Calu3 (cell line): ENCODE measurements at regions not wholly inside any gene's neighbourhood (a gene's known extent, or its start where the extent isn't known, plus 50 kb on each side); places are given as distances from the start of the nearest gene placed in this dataset.
A peak's percentile ranks its signal among the peaks of the same experiment; 100 is the strongest.

Source experiments
- BruUV-seq: library from RNA; stranded (reverse); fragments of 400-500 nt; replicated peaks from 2 replicates; lab custom pipeline; 2021; lab: Mats Ljungman, UMichigan
- CTCF ChIA-PET: fragments of 300-600 bp; sonication (Branson Sonifier 250); formaldehyde crosslinking; loops from one replicate; lab custom pipeline; 2022; ENCODE audit warnings: antibody characterized with exemption; lab: Charles Lee
- DNase-seq: peaks from one replicate; pipeline ENCODE4 v3.0.0; 2022
- H3K27ac Mint-ChIP-seq: one replicate; pipeline ENCODE4 v1.8.0; 2022; ENCODE audit warnings: mixed read lengths; ENCODE audit not compliant: unreplicated experiment
- H3K27me3 Mint-ChIP-seq: one replicate; pipeline ENCODE4 v1.8.0; 2022; ENCODE audit warnings: mixed read lengths; ENCODE audit not compliant: unreplicated experiment
- H3K36me3 Mint-ChIP-seq: one replicate; pipeline ENCODE4 v1.8.0; 2022; ENCODE audit warnings: mild to moderate bottlenecking, moderate library complexity, mixed read lengths; ENCODE audit not compliant: insufficient read depth, unreplicated experiment
- H3K4me1 Mint-ChIP-seq: one replicate; pipeline ENCODE4 v1.8.0; 2022; ENCODE audit warnings: mild to moderate bottlenecking, low read depth, mixed read lengths; ENCODE audit not compliant: unreplicated experiment
- H3K4me3 Mint-ChIP-seq: one replicate; pipeline ENCODE4 v1.8.0; 2022; ENCODE audit warnings: mild to moderate bottlenecking, low read depth, moderate library complexity, mixed read lengths; ENCODE audit not compliant: unreplicated experiment
- H3K9me3 Mint-ChIP-seq: one replicate; pipeline ENCODE4 v1.8.0; 2022; ENCODE audit warnings: low read depth, mixed read lengths; ENCODE audit not compliant: unreplicated experiment
- intact Hi-C: fragments of 100-400 bp; cut with micrococcal nuclease; formaldehyde crosslinking; loops from one replicate; pipeline ENCODE4 v1.10.0; 2022; ENCODE audit not compliant: unreplicated experiment
- TF ChIP-seq, protein P1 (sequence below): fragments of 200-600 bp; IDR thresholded peaks from one replicate; pipeline ENCODE4 v1.8.0; 2022; ENCODE audit warnings: antibody characterized with exemption; ENCODE audit not compliant: unreplicated experiment

- H3K9me3 Mint-ChIP-seq, result no peaks in the 10 kb centered on the region
- CTCF ChIA-PET, result interaction anchor here (0.6 to 0.7 kb wide), 2 partner anchors 267 to 349 kb away, joined by 3 read pairs; no protein-coding TSS in a partner anchor
- TF ChIP-seq, protein P1, sequence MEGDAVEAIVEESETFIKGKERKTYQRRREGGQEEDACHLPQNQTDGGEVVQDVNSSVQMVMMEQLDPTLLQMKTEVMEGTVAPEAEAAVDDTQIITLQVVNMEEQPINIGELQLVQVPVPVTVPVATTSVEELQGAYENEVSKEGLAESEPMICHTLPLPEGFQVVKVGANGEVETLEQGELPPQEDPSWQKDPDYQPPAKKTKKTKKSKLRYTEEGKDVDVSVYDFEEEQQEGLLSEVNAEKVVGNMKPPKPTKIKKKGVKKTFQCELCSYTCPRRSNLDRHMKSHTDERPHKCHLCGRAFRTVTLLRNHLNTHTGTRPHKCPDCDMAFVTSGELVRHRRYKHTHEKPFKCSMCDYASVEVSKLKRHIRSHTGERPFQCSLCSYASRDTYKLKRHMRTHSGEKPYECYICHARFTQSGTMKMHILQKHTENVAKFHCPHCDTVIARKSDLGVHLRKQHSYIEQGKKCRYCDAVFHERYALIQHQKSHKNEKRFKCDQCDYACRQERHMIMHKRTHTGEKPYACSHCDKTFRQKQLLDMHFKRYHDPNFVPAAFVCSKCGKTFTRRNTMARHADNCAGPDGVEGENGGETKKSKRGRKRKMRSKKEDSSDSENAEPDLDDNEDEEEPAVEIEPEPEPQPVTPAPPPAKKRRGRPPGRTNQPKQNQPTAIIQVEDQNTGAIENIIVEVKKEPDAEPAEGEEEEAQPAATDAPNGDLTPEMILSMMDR, result no peak
- no peaks in the 10 kb centered on the region for H3K36me3 Mint-ChIP-seq
- BruUV-seq, result no TSS peak
- H3K27ac Mint-ChIP-seq, result peak overlapping the region; percentile 82
- H3K4me1 Mint-ChIP-seq, result peaks cover 17% of the 10 kb centered on the region
- no peaks in the 10 kb centered on the region for H3K27me3 Mint-ChIP-seq
- DNase-seq, result peak; percentile 35
- intact Hi-C loops, result loop anchor here (1.0 to 10.0 kb wide), 2 partner anchors 452 to 533 kb away; no protein-coding TSS in a partner anchor
- H3K4me3 Mint-ChIP-seq, result peak overlapping the region; percentile 62
Observed at GRCh38 chr13:74287724-74288169, 153.5 kb upstream of the KLF12 start.

DNA sequence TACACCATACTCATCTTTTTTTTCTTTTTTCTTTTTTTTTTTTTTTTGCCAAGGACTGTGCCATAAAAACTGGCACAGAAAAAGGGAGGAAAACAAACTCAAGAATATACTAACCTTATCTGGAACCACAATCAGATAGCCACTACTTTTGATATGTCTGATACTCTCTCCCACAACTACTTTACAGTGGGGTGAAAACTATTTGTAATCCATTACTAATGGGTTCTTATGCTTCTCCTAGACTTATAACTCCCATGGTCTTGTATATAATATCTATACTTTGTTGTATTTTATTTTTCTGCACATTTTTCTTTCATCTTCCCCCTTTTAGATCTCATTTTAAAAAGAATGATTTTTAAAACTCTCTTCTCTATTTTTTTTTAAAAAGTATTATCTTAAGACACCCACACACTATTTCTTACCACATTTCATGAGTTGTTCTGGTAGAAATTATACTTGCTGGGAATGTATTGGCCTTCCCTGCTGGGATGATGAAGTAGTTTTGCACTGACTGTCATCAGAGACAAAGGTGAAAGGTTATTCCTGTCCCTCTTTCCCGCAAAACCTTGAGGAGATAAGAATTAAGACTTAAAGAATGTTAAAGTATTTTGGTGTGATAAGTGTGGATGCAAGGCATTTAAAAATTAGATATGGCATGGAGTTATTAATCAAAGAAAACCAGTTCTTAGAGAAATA, 146.7 kb upstream of the KLF12 start:
- Mint-ChIP-seq H3K27me3 (no peaks in the 10 kb centered on the region), H3K4me1 (no peaks in the 10 kb centered on the region), H3K4me3 (no peak overlapping the region), H3K9me3 (no peaks in the 10 kb centered on the region), H3K36me3 (no peaks in the 10 kb centered on the region), H3K27ac (no peak overlapping the region)
- DNase-seq, result no peak
- no TSS peak for BruUV-seq
- TF ChIP-seq, protein P1, result no peak
- intact Hi-C loops, result loop anchor here (5.0 to 10.0 kb wide), 2 partner anchors 149 to 526 kb away; partner anchors contain the start of gene KLF12
- CTCF ChIA-PET, result interaction anchor here (0.6 kb wide), 1 partner anchor 363 kb away, joined by 4 read pairs; no protein-coding TSS in a partner anchor

- DNase-seq, result no peak
- TF ChIP-seq, protein P1, result no peak
- H3K27ac Mint-ChIP-seq, result no peak overlapping the region
- H3K4me3 Mint-ChIP-seq, result no peak overlapping the region
- intact Hi-C loops, result loop anchor here (5.0 to 10.0 kb wide), 2 partner anchors 148 to 525 kb away; partner anchors contain the start of gene KLF12
- BruUV-seq, result no TSS peak
- no peaks in the 10 kb centered on the region for H3K36me3 Mint-ChIP-seq
- no peaks in the 10 kb centered on the region for H3K4me1 Mint-ChIP-seq
- no peaks in the 10 kb centered on the region for H3K9me3 Mint-ChIP-seq
- no peaks in the 10 kb centered on the region for H3K27me3 Mint-ChIP-seq
- CTCF ChIA-PET, result interaction anchor here (0.6 kb wide), 1 partner anchor 362 kb away, joined by 4 read pairs; no protein-coding TSS in a partner anchor
Observed at GRCh38 chr13:74280093-74280794, 146.0 kb upstream of the KLF12 start.

DNA sequence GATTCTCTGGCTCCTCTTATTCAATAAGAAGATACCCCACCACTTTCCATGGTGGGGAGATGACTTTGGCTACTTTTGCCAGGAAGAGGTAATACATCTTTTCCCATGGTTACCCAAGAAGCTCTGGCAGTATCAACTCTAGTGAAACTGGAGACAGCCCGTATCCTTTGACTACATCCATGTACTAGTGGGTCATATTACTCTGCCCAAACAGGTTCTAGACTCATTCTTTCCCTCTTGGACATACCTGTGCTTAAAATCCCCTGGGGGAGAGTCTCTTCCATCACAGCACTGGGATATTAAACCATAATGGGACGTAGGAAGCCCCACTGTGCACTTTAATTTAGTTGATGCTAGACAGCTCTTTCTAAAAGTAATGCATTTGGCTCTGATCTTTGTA, 144.7 kb upstream of the KLF12 start:
- no peak overlapping the region for H3K27ac Mint-ChIP-seq
- BruUV-seq, result no TSS peak
- intact Hi-C loops, result no loop called here
- H3K27me3 Mint-ChIP-seq, result no peaks in the 10 kb centered on the region
- CTCF ChIA-PET, result no interaction called here
- TF ChIP-seq, protein P1, result no peak
- no peak for DNase-seq
- H3K4me3 Mint-ChIP-seq, result no peak overlapping the region
- H3K9me3 Mint-ChIP-seq, result no peaks in the 10 kb centered on the region
- no peaks in the 10 kb centered on the region for H3K4me1 Mint-ChIP-seq
- no peaks in the 10 kb centered on the region for H3K36me3 Mint-ChIP-seq
